ENCODE measurements at regions not wholly inside any gene's neighbourhood (a gene's known extent, or its start where the extent isn't known, plus 50 kb on each side); places are given as distances from the start of the nearest gene placed in this dataset.
A peak's percentile ranks its signal among the peaks of the same experiment; 100 is the strongest.
"Not testable (repeated sequence)": the region's sequence is repeated elsewhere in the genome, so short reads cannot be mapped to it uniquely, and the experiment has no call there.

- not testable (repeated sequence) for DNase-seq (ENCODE audit: low read depth)
These were observed 121.1 kb downstream of the TAF11L14 start for GRCh38 chr5:17755406-17755805.

GRCh38 chr5:17761326-17761725 is 127.1 kb downstream of the TAF11L14 start:
- no peak for DNase-seq (ENCODE audit: low read depth)

DNA sequence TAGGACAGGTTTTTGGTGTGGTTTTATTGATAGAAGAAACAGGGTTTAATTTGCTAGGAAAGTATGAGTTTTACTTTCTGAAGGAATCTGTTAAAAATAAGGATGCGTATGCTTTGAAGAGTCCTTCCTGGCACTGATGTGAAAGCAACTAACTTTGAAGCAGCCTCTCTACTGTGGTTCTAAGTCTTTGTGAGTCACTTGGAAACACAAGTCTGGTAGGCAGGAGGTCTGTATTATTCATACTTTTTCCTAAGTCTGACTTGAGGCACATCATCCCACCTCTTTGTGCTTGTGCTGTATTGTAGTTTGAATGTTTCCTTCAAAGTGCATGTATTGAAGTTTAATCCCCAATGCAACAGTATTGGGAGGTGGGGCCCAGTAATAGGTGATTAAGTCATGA is 129.0 kb downstream of the TAF11L14 start:
- DNase-seq (ENCODE audit: low read depth): peak; percentile 40

- no peak for DNase-seq (ENCODE audit: low read depth)
These were observed 131.8 kb downstream of the TAF11L14 start for GRCh38 chr5:17766031-17766430.

GRCh38 chr5:17769277-17769676 is 135.0 kb downstream of the TAF11L14 start:
- DNase-seq (ENCODE audit: low read depth): no peak

- DNase-seq (ENCODE audit: low read depth): no peak
These were observed 138.0 kb downstream of the TAF11L14 start for GRCh38 chr5:17772232-17772631.

- DNase-seq (ENCODE audit: low read depth): no peak
These were observed 151.5 kb downstream of the TAF11L14 start for GRCh38 chr5:17785774-17786173.

GRCh38 chr5:17788351-17788750 is 154.1 kb downstream of the TAF11L14 start:
- DNase-seq (ENCODE audit: low read depth): no peak

DNA sequence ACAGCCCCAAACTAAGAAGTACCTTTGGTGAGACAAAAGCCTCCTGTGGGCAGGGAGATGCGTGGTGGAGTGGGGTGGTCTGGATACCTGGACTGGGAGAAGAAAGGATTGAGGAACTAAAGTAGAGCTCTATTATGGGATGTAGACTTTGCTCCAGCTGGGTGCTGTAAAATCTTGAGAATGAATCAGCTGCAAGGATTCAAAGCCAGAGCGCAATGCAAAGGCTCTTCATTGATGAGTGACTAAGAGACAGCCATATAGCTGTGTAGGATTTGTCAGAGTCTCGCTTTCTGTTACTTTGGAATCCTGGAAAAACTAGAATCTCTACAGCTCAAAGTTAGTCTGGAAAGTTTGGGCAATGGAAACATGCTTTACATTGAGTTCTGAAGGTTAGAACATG is 159.9 kb downstream of the TAF11L14 start:
- no peak for DNase-seq (ENCODE audit: low read depth)

- no peak for DNase-seq (ENCODE audit: low read depth)
These were observed 160.6 kb downstream of the TAF11L14 start for GRCh38 chr5:17794815-17795214.

DNA sequence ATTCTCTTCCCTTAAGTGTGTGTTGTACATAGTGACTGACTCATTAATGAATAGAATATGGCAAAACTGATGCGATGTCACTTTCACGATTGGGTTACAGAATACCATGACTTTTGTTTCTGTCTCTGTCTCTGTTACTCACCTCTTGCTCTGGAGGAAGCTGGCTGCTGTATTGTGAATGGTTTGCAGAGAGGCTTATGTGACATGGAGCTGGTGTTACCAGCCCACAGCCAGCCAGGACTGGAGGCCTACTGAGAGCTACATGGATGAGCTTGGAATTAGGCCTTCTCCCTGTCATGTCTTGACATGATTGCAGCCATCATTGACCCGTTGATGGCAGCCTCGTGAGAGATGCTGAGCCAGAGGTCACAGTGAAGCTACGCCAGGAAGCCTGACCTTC is 161.9 kb downstream of the TAF11L14 start:
- no peak for DNase-seq (ENCODE audit: low read depth)

DNA sequence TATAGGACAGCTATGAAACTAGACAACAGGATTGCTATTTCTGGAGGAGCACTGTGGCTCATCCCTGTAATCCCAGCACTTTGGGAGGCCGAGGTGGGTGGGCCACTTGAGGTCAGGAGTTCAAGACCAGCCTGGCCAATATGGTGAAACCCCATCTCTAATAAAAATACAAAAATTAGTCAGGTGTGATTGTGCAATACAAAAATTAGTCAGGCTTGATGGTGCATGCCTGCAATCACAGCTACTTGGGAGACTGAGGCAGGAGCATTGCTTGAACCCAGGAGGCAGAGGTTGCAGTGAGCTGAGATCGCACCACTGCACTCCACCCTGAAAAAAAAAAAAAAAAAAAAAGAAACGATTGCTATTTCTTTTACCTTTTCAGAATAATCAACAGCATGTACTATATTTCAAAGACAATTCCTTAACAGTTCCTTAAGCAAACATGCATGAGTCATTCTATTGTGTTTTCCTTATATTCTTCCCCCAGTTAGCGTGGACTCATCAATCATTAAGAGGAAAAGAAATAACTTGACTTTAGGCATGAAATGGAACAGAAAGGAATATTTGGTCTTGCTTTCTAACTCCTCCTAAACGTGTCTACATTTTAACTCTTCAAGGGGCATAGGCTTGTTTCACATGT is 162.6 kb downstream of the TAF11L14 start:
- DNase-seq (ENCODE audit: low read depth): no peak

DNA sequence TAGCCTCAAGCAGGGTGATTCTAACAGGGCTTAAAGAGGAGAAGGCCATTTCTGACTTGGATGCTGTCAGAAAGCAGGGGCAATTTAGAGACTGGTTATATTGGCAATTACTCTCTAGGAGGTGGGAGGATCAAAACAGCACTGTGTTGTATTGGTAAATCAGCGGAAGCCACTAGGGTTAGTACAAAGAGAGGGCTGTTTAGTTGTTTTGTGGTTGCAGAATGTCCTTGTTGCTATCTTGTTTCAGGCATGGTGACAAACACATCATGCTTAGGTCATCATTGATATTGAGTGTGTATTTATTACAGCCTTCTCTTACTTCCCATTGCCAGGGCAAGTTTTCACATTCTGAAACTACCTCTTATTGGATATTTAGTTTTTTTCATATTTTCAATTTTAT is 165.3 kb downstream of the TAF11L14 start:
- DNase-seq (ENCODE audit: low read depth): no peak

GRCh38 chr5:17801595-17801994 is 167.3 kb downstream of the TAF11L14 start:
- no peak for DNase-seq (ENCODE audit: low read depth)

- no peak for DNase-seq (ENCODE audit: low read depth)
These were observed 168.0 kb downstream of the TAF11L14 start for GRCh38 chr5:17802256-17802655.

DNA sequence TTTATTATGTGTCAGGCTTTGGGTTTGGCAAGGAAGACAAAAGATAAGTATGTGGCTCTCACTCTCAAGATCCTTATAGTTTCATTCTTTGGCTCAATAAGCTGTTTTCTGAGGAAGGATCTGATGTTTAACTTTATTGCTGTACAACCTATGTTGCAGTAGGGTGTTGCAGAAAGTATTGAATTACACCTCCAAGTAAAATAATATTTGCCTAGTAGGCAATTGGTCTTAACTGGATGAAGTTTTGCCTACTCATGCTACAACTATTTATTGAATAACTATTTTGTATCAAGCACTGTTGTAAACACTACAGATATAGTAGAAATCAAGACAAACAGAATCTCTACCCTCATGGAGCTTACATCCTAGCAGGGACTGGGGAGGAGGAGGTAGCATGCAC is 169.7 kb downstream of the TAF11L14 start:
- no peak for DNase-seq (ENCODE audit: low read depth)

DNA sequence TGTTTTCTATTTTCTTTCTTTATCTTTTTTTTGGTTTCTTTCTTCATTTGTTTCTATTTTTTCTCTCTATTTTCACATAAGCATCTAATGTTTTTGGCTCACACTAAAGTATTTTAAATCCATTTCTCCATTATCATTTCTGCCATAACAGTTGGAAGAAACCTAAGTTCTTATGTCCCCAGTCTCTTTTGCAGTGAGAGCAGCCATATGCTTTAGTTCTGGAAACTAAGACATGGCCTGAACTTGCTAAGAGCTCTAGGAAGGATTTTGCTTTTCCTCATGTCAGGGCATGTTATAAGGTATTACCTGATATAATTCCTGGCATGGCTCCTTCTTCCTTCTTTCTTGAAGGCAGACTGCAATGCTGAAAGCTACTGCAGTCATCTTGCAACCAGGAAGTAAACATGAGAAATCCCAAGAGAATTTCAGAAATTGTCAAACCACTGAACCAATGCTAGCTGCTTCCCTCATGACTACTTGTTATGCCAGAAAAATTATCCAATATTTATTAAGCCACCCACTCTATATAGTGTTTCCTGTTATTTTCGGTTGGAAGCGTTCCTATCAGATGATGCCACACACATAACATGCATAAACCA is 171.1 kb downstream of the TAF11L14 start:
- DNase-seq (ENCODE audit: low read depth): peak; percentile 18

- DNase-seq (ENCODE audit: low read depth): no peak
These were observed 172.7 kb downstream of the TAF11L14 start for GRCh38 chr5:17806818-17807468.

DNA sequence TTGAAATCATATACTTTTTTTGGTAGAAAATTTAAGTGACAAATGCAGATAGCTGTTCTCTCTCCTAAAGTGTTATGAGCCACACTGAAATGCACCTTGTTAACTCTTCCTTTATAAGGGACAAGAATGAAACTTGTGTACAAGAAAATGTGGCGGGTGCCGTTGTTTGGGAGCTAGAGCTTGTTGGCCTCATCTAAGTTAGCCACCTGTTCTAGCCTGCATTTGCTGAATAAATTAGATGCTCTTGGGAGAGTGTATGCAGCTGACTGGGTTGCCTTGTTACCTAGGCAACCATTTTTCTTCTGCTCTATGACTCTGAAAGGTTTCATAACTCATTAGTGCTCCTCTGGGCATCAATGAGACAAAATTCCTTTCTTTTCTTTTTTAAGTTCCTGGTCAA is 174.3 kb downstream of the TAF11L14 start:
- DNase-seq (ENCODE audit: low read depth): no peak

- DNase-seq (ENCODE audit: low read depth): no peak
These were observed 176.5 kb downstream of the TAF11L14 start for GRCh38 chr5:17810734-17811133.

- DNase-seq (ENCODE audit: low read depth): no peak
These were observed 179.0 kb downstream of the TAF11L14 start for GRCh38 chr5:17813214-17813613.

- DNase-seq (ENCODE audit: low read depth): no peak
These were observed 182.2 kb downstream of the TAF11L14 start for GRCh38 chr5:17816505-17816904.

- no peak for DNase-seq (ENCODE audit: low read depth)
These were observed 182.7 kb downstream of the TAF11L14 start for GRCh38 chr5:17816944-17817343.
